K562 (cell line): ENCODE measurements at regions not wholly inside any gene's neighbourhood (a gene's known extent, or its start where the extent isn't known, plus 50 kb on each side); places are given as distances from the start of the nearest gene placed in this dataset.

Source experiments
- E2F8 ChIP-seq: fragments of 450-650 bp; IDR thresholded peaks from 2 replicates; pipeline ENCODE4 v1.7.1; 2018; ENCODE audit warnings: mild to moderate bottlenecking, low read depth; ENCODE audit not compliant: partially characterized antibody
- GABPA ChIP-seq: fragments of 200-800 bp; sonication (Bioruptor generic); conservative IDR thresholded peaks from 2 replicates; pipeline ENCODE4 v1.6.1; 2016; ENCODE audit warnings: low read depth, missing genetic modification characterization, missing compliant biosample characterization
- KAT2B ChIP-seq: IDR thresholded peaks from one replicate; pipeline ENCODE4 v1.6.1; 2012; ENCODE audit warnings: low read depth, mild to moderate bottlenecking, control low read depth, inconsistent platforms, low read length, moderate library complexity
- STAT5A ChIP-seq: IDR thresholded peaks from 2 replicates; pipeline ENCODE4 v1.6.1; 2012; ENCODE audit warnings: low read length, inconsistent platforms, borderline replicate concordance
- TSHZ1 ChIP-seq: fragments of 250-450 bp; sonication (Bioruptor Pico); IDR thresholded peaks from 2 replicates; pipeline ENCODE4 v1.4.0; 2020; ENCODE audit warnings: mild to moderate bottlenecking, moderate library complexity
- ZBTB2 ChIP-seq: fragments of 450-650 bp; IDR thresholded peaks from 2 replicates; pipeline ENCODE4 v1.6.1; 2016; ENCODE audit warnings: antibody characterized with exemption

- TF ChIP-seq E2F8 (no peak), KAT2B (no peak), ZBTB2 (no peak), GABPA (no peak), TSHZ1 (CRISPR knock-in tag) (no peak), STAT5A (no peak)
Observed at GRCh38 chr2:194104687-194105086, 1552.3 kb upstream of the SLC39A10 start (continued).
